ENCODE measurements at regions not wholly inside any gene's neighbourhood (a gene's known extent, or its start where the extent isn't known, plus 50 kb on each side); places are given as distances from the start of the nearest gene placed in this dataset.
"Not testable (repeated sequence)": the region's sequence is repeated elsewhere in the genome, so short reads cannot be mapped to it uniquely, and the experiment has no call there.

GRCh38 chr11:134957540-134958335, 545.7 kb upstream of the B3GAT1 start:
- no peak for DNase-seq (ENCODE audit: insufficient read length, low spot score, missing footprints)
- Histone ChIP-seq H3K36me3 (ENCODE audit: insufficient read depth, low read length) (no peaks in the 10 kb centered on the region), H3K27me3 (ENCODE audit: insufficient read depth, low read length) (no peaks in the 10 kb centered on the region), H3K79me2 (ENCODE audit: insufficient read depth, low read length) (no peaks in the 10 kb centered on the region), H3K4me1 (ENCODE audit: insufficient read depth, low read length) (no peaks in the 10 kb centered on the region), H3K4me2 (ENCODE audit: insufficient read depth, low read length) (no peak overlapping the region), H3K27ac (ENCODE audit: low read depth, low read length) (no peak overlapping the region), H3K9me3 (ENCODE audit: low read depth, low read length) (no peaks in the 10 kb centered on the region), H2AFZ (ENCODE audit: low read length) (no peak overlapping the region), H4K20me1 (ENCODE audit: insufficient read depth, low read length) (no peaks in the 10 kb centered on the region), H3K4me3 (ENCODE audit: insufficient read depth, low read length) (no peak overlapping the region)
- no peak for TF ChIP-seq CTCF (IDR thresholded peaks at IDR 0.05; ENCODE audit: extremely low read depth, low read depth, low read length)

GRCh38 chr11:134956450-134957210, 544.6 kb upstream of the B3GAT1 start:
- DNase-seq (ENCODE audit: insufficient read length, low spot score, missing footprints): no peak
- H3K36me3 ChIP-seq (ENCODE audit: insufficient read depth, low read length): no peaks in the 10 kb centered on the region
- no peaks in the 10 kb centered on the region for H3K79me2 ChIP-seq (ENCODE audit: insufficient read depth, low read length)
- H3K4me3 ChIP-seq (ENCODE audit: insufficient read depth, low read length): no peak overlapping the region
- H3K27ac ChIP-seq (ENCODE audit: low read depth, low read length): no peak overlapping the region
- H3K4me1 ChIP-seq (ENCODE audit: insufficient read depth, low read length): peaks cover under 1% of the 10 kb centered on the region
- H3K4me2 ChIP-seq (ENCODE audit: insufficient read depth, low read length): no peak overlapping the region
- H3K27me3 ChIP-seq (ENCODE audit: insufficient read depth, low read length): no peaks in the 10 kb centered on the region
- no peak overlapping the region for H2AFZ ChIP-seq (ENCODE audit: low read length)
- TF ChIP-seq CTCF (IDR thresholded peaks at IDR 0.05; ENCODE audit: extremely low read depth, low read depth, low read length): no peak
- no peaks in the 10 kb centered on the region for H4K20me1 ChIP-seq (ENCODE audit: insufficient read depth, low read length)
- H3K9me3 ChIP-seq (ENCODE audit: low read depth, low read length): no peaks in the 10 kb centered on the region

- H3K27ac ChIP-seq (ENCODE audit: low read depth, low read length); H3K79me2 ChIP-seq (ENCODE audit: insufficient read depth, low read length); H3K36me3 ChIP-seq (ENCODE audit: insufficient read depth, low read length); H3K4me1 ChIP-seq (ENCODE audit: insufficient read depth, low read length); H3K4me2 ChIP-seq (ENCODE audit: insufficient read depth, low read length); H3K27me3 ChIP-seq (ENCODE audit: insufficient read depth, low read length); H3K9me3 ChIP-seq (ENCODE audit: low read depth, low read length); H4K20me1 ChIP-seq (ENCODE audit: insufficient read depth, low read length); H2AFZ ChIP-seq (ENCODE audit: low read length); DNase-seq (ENCODE audit: insufficient read length, low spot score, missing footprints); H3K4me3 ChIP-seq (ENCODE audit: insufficient read depth, low read length): not testable (repeated sequence)
Measured at GRCh38 chr11:134955970-134956369, 543.9 kb upstream of the B3GAT1 start.

- Histone ChIP-seq H3K4me1 (ENCODE audit: insufficient read depth, low read length) (peaks cover 14% of the 10 kb centered on the region), H3K79me2 (ENCODE audit: insufficient read depth, low read length) (no peaks in the 10 kb centered on the region), H3K27me3 (ENCODE audit: insufficient read depth, low read length) (no peaks in the 10 kb centered on the region), H3K4me2 (ENCODE audit: insufficient read depth, low read length) (no peak overlapping the region), H3K9me3 (ENCODE audit: low read depth, low read length) (no peaks in the 10 kb centered on the region), H2AFZ (ENCODE audit: low read length) (no peak overlapping the region), H3K27ac (ENCODE audit: low read depth, low read length) (no peak overlapping the region), H4K20me1 (ENCODE audit: insufficient read depth, low read length) (no peaks in the 10 kb centered on the region), H3K4me3 (ENCODE audit: insufficient read depth, low read length) (no peak overlapping the region), H3K36me3 (ENCODE audit: insufficient read depth, low read length) (no peaks in the 10 kb centered on the region)
- TF ChIP-seq CTCF (IDR thresholded peaks at IDR 0.05; ENCODE audit: extremely low read depth, low read depth, low read length): no peak
- no peak for DNase-seq (ENCODE audit: insufficient read length, low spot score, missing footprints)
Measured at GRCh38 chr11:134955281-134955680, 543.2 kb upstream of the B3GAT1 start.

- not testable (repeated sequence) for H3K36me3 ChIP-seq (ENCODE audit: insufficient read depth, low read length); H2AFZ ChIP-seq (ENCODE audit: low read length); H3K4me2 ChIP-seq (ENCODE audit: insufficient read depth, low read length); H4K20me1 ChIP-seq (ENCODE audit: insufficient read depth, low read length); H3K79me2 ChIP-seq (ENCODE audit: insufficient read depth, low read length); H3K4me3 ChIP-seq (ENCODE audit: insufficient read depth, low read length); DNase-seq (ENCODE audit: insufficient read length, low spot score, missing footprints); H3K27ac ChIP-seq (ENCODE audit: low read depth, low read length); H3K27me3 ChIP-seq (ENCODE audit: insufficient read depth, low read length); H3K9me3 ChIP-seq (ENCODE audit: low read depth, low read length)
- peaks cover 22% of the 10 kb centered on the region for H3K4me1 ChIP-seq (ENCODE audit: insufficient read depth, low read length)
Measured at GRCh38 chr11:134954456-134954855, 542.4 kb upstream of the B3GAT1 start.

GRCh38 chr11:134953417-134953970, 541.5 kb upstream of the B3GAT1 start:
- DNase-seq (ENCODE audit: insufficient read length, low spot score, missing footprints): not testable (repeated sequence)

More at GRCh38 chr11:134953417-134953970, 541.5 kb upstream of the B3GAT1 start:
- H3K4me3 ChIP-seq (ENCODE audit: insufficient read depth, low read length); H2AFZ ChIP-seq (ENCODE audit: low read length); H3K4me2 ChIP-seq (ENCODE audit: insufficient read depth, low read length); H4K20me1 ChIP-seq (ENCODE audit: insufficient read depth, low read length); H3K27ac ChIP-seq (ENCODE audit: low read depth, low read length); H3K79me2 ChIP-seq (ENCODE audit: insufficient read depth, low read length); H3K9me3 ChIP-seq (ENCODE audit: low read depth, low read length); H3K36me3 ChIP-seq (ENCODE audit: insufficient read depth, low read length); H3K27me3 ChIP-seq (ENCODE audit: insufficient read depth, low read length): not testable (repeated sequence)
- peaks cover 30% of the 10 kb centered on the region for H3K4me1 ChIP-seq (ENCODE audit: insufficient read depth, low read length)

All from osteoblast (primary cell).